NCI-H1092 treated with DMSO at 0.1 percent for 48 hours (cell line): ENCODE measurements at regions not wholly inside any gene's neighbourhood (a gene's known extent, or its start where the extent isn't known, plus 50 kb on each side); places are given as distances from the start of the nearest gene placed in this dataset.

Experiments
- DNase-seq: peaks from one replicate; lab custom pipeline; 2025; lab: John Stamatoyannopoulos, UW

DNA sequence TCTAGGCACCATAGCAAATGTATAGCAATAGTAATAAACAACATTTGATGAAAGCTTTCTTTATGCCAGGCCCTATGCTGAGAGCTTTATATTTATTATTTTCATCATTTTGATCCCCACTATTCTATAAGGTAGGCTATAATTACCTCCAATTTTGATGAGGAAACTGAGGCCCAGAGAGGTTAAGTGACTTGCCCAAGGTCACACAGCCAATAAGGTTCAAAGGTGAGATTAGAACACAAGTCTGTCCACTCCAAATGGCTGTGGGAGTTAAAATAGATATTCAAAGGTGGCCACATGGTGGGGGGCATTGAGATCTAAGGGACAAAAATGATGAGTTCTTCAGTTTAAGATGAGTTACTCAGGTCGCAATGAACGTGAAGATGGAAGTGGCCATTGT lies 269.9 kb downstream of the BMP7 start:
- DNase-seq = no peak

DNA sequence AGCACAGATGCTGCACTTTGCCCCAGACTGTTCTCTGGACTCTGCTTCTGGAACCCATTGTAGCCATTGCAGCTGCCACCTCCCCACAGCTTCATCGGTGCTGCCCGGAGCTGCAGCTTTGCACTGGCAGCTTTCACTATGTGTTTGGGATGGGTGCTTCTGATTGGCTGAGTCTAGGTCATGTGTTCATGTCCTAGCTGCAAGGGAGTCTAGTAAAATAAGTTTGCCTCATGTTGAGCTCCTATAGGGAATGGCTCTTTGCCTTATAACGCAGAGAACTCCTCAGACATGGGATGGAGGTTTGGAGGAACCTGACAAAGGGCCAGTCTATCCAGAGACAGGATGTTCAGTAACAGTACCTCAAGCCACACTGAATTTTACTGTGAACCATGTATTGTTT lies 268.0 kb downstream of the BMP7 start:
- no peak for DNase-seq

DNA sequence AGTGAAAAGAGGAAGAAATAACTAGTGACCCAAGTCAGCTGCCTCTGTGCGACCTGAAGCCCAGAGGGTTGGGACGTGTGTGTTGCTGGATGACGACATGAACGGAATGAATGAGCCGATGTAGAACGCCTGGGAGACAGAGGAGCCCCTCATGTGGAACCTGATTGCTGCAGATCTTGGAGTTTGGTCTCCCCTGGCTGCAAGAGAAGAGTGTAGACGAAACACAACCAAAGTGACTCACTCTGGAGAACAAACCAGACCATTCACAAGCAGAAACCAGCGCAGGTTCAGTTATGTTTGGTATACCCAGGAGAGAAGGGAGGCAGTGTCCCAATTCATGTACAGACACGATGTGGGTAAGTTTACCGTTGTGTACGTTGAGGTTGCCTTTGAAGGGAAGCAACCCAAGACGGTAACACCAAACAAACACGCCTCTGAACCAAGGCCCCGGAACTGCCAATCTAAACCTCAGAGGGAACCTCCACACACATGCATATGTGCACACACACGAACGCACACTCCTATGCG lies 265.9 kb downstream of the BMP7 start:
- no peak for DNase-seq

DNA sequence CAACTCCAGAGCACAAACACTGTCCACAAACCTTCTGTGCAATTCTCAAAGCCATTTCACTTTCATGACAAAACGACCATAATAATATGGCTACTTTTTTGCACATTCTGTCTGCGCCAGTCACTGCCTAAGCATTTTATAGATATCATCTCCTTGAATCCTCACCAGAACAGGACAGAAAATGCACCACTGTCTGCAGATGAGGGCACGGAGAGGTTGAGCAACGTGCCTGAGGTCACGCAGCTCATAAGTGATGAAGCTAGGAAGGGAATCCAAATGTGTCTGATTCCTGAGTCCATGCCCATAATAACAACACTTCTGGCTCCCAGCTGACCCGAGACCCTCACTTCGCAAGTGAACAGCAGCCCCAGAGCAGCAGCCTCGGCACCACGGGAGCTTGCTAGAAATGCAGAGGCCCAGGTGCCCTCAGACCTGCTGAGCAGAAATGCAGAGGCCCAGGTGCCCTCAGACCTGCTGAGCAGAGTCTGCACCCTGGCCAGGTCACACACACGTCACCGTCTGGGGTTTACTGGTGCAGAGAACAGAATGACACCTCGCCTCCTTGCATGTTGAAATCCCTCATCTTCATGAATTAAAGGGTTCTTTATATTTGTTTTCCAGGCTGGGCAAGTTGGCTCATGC lies 265.2 kb downstream of the BMP7 start:
- DNase-seq = no peak

DNA sequence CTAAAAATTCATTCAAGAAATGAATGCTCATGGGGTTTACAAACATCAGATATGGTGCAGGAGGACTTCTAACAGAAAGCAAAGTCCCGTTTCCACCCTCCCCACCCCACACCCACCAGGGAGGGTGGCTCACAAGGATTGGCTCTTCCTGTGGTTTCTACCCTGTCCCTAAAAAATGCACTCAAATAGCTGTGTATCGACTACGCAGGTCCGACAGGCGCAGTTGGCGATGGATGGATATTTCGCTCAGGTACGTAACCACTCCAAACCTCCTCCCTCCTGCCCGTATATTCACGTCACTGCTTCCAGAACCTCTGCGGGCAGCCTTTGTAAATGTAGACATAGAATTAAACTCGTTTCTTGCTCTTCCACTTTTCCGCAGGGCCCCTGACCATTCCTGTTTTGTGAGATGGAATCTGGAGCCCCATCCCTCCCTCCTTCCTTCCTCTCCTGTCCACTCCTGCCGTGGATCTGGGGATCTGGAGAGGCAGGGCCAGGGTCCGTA lies 264.3 kb downstream of the BMP7 start:
- DNase-seq = no peak

DNA sequence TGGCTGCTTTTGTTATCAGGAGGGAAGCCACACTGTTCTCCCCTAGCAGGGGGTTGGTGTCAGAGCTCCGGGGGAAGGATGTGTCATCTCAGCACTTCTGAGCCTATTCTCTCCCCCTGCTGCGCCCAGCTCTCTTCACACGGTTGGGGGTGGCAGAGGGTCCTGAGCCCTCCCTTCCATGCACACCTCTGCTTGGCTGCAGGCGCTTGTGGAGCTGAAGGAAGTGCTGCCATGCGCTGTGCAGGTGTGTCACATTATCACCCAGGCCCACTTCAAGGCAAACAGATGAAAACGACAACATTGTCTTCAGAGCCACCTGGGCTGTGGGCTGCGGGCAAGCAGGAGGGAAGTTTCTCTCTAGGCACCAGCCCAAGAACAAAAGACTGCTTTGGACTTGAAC lies 263.4 kb downstream of the BMP7 start:
- no peak for DNase-seq

DNA sequence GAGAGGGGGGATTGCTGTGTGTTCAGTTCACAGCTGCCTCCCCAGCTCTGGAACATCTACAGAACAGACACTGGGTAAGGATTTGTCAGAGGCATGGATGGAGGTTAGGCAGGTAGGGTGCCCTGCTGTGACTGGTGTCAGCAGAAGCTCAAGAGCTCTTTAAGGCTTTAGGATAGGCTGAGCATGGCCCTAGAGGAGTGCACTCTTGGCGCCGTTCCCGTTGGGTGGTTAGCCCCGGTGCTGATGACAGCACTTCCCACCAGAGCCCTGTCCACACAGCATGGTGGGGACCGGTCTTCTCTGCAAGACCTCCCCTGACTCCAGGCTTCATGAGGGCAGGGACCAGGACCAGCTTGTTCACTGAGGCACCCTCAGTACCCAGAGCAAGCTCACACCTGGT lies 262.0 kb downstream of the BMP7 start:
- no peak for DNase-seq

DNA sequence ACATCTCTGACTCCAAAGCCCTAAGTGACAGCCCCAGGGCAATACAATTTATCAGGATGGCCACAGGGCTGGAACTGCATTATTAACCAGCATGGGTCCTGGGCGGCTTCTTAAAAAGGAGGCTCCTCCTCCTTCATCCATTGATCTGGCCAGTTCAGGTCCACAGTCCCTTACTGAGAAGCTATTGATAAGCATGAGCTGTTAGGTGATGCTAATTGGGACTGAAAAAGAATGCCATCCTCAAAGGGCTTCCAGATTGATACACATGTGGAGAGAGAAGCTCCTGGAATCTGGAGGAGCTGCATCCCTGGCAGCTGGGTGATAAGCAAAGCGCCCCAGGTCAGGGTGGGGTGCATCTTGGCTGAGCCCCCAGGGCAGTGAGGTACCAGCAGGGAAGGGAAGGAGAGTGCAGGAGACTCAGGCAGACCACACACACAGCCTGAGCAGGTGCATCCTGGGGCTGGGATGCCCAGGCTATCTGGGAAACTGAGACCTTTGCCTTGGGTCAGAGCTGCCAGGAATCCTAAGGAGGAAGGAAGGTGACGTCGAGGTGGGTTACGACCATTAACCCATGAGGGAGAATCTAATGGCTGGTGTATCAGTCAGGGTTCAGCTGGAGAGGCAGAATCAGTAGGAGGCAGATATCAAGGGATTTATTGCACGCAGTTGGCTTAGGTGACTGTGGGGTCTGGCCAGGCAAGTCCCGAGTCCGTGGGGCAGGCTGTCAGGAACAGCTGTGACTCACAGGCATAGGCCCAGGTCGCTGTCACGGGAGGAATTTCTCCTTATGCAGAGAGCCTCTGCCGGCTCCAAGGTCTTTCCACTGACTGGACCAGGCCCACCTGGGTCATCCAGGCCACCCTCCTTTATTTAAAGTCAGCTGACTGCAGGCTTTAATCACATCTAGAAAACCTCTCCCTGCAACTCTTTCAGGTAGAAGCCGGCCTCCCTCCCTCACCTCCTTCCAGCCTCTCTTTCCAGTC lies 261.2 kb downstream of the BMP7 start:
- no peak for DNase-seq

DNA sequence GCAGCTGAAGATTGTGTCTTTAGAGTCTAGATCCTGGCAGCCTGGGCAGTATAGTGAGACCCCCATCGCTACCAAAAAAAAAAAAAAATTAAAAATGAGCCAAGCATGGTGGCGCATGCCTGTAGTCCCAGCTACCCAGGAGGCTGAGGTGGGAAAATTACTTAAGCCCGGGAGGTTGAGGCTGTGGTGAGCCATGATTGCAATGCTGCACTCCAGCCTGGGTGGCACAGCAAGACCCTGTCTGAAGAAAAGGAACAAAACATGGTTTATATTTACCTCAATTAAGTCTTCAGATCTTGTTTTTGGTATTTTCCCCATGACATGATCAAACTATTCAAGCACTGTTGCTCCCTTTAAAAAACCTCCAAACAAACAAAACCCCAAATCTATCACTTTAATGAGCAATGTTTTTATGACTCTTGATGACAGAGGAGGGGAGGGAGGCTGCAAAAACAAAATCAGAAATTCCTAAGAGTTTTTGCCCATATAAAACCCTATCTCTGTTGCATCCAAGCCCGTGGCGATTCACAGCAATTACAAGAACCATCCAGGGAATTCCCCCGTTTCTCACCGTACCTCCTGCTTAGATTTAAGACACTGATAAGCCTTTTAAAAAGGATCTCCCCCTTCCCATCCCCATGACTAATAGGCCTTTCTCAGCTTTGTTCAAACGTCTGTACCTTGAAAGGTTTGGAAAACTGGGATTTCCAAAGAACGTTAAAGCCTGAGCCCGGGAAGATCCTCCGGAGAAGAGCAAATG lies 259.9 kb downstream of the BMP7 start:
- DNase-seq = no peak

DNA sequence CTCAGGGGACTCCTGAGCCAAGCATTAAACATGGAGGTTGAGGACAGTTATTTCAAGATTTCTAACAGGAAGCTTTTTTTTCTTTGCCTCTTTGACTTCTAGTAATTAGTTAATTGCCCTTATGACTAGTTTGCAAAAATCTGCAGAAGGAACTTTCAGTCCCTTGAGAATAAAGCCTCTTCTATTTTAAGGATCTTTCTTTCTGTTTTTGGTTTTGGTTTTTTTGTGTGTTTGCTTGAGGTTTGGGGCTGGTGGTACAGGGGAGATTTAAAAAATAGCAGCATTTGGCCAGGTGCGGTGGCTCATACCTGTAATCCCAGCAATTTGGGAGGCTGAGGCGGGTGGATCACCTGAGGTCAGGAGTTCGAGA lies 259.3 kb downstream of the BMP7 start:
- DNase-seq = no peak

DNA sequence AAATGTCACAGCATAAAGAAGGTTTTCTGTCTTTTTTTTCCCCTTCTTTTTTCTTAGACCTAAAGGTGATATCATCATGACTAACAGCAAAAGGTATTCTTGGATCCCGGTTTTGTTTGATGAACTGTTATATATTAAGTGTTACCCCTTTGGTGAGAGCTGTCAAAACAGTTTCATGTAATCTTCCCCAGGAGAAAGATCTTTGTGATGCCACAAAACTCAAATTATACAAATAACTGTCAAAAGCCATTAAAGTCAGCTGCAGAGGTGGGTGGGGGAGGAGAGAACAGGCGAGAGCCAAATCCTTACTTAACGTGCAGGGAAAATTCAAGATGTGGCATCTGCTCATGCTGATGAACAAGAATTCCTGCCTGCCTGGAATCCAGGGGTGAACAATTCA lies 258.2 kb downstream of the BMP7 start:
- no peak for DNase-seq

DNA sequence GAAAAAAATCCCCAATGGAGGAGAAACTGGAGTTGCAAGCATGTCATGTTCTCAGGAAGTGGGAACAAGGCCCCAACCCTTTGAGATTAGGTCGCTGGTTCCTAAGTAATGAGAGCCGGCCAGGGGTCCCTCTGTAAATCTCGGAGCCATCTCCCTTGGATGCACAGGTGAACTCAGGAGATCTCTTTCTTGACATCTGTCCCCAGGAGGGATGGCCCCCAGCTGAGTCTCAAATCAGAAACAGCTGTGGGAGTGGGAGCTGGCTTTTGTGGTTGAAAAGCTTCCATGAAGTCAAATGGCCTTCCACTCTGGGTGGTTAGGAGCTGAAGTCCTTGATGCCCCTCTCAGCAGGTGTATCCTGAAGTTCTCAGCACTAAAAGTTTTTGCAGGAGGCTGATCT lies 257.1 kb downstream of the BMP7 start:
- no peak for DNase-seq

DNA sequence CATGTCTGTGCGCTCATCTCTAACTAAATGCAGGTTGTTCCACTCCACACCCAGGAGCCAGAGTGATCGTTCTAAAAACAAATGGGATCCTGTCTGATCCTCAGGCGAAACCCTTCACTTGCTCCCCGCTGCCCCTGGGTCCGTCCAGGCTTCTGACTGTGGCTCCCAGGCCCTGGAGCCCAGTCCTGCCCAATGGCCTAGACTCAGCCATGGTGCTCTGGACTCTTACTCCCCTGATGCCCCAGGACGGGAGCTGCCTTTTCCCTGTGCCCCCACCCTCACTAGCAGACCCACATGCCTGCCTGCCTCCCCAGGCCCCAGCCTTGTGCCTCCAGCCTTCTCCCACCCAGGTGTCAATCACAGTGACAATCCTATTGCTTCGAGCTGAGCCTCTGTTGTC lies 256.7 kb downstream of the BMP7 start:
- DNase-seq = no peak

DNA sequence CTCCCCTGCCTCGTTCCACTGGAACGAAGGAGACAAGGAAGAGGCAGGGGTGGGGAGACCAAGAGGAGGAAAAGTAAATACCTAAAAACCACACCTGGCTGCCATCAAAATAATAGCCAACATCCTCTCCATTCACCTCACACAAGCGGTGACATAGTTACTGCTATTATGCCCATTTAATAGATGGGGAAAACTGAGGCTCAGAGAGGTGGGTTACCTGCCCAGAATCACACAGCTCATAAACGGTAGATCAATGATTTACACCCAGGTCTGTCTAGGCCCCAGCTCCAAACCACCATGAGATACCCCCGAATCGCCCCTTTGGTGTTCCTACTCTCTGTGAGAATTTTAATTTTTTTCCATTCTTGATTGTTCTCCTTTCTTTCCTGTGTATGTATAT lies 253.8 kb downstream of the BMP7 start:
- no peak for DNase-seq

DNA sequence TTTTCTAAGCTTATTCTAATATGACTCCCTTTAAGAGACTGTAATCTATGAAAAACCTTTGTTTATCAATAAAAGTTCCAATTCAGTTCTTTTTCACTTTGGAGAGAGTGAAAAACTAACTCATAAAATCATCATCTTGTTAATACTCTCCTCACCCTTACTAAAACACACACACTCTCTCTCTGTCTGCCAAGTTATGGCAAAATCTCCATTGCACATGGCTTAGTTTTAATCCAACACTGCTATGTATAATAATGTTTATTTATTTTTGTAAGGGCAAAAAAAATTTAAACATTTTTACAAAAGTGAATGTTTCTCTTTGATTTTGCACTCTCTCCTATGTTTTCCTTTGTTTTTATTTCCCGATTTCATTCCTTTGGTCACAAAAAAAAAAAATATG lies 253.2 kb downstream of the BMP7 start:
- no peak for DNase-seq

DNA sequence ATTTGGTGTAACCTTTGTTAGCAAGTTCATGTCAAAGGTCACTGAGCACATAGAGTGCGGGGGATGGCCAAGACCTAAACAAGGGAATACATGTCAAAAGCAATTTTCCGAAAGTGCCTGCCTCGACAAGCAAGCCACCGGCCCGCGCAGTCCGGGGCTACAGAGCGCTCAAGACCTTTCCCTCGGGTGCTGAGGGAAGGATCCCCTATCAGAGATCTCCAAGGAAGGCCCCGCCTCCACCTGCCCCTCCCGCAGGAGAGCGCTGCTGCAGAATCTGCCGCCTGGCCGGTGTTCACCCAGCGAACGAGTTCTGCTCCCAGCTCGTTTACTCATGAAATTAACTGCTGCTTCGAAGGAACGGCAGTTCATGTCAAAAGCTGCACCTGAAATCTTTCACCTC lies 252.7 kb downstream of the BMP7 start:
- no peak for DNase-seq

DNA sequence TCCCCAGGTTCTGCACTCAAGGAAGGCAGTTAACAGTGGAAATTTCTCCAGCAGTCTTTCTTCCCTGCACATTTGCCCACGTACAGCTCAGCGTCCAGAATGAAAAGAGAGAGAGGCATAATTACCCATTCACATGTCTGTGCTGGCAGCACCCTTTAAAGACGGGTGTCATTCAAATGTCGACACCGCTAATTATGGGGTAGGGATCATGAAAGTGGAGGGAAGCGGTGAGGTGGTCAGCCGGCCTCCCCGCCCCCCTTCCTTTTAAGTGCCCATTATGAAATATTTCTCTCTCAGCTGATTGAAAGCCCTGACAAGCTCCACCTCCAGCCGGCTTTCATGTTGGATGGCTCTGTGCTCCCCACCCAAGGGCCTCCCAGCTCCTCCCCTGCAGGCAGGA lies 246.1 kb downstream of the BMP7 start:
- no peak for DNase-seq

DNA sequence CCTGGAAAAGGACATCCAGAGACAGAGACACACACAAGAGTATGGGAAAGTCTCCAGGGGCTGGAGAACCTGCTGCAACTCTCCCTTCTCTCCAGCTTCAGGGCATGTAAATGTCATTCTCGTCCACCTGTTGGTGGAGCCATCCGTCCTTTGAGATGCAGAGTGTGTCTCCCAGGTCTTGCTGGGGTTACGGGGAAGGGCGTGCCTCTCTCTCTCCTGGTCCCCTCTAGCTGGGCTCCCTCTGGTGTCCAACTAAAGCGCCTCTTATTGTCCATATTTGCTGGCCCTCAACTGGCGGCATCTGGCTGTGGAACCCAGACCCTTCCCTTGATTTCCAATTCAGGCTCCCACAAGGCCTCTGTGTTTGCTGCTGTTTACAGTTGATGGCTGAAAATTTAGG lies 244.1 kb downstream of the BMP7 start:
- DNase-seq = no peak

DNA sequence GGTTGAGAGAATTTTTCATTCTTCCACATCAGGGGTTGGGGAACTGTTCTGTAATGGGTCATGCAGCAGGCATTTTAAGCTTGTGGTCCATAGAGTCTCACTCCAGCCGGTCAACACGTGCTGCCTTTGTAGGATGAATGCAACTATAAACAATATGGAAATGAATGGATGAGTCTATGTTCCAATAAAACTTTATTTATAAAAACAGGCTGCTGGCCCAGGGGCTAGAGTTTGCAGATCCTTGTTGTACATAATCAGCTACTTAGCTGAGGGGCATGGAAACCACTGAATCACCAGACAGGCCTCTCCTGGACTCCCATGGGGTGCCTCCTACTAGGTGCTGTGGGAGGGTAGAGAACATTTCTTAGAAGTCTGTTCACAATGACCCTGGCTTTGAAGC lies 243.4 kb downstream of the BMP7 start:
- DNase-seq = no peak

DNA sequence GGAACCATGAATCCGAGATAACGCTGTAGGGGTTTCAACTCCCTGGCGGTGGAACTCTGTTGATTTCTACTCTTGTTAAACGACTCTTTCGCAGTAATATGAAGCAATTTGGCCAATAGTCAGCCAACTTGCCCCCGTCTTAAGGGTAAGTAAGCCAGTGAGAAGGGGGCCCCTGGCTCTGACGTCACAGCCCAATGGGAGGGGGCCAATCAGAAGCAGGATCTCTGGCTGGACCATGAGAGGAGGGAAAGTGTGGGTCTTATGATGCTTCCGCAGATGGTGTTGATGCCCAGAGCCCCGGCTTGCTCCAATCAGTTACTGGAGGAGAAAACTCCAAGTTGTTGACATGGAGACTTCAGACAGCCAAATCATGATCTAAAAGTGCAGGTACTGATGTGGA lies 242.4 kb downstream of the BMP7 start:
- no peak for DNase-seq

DNA sequence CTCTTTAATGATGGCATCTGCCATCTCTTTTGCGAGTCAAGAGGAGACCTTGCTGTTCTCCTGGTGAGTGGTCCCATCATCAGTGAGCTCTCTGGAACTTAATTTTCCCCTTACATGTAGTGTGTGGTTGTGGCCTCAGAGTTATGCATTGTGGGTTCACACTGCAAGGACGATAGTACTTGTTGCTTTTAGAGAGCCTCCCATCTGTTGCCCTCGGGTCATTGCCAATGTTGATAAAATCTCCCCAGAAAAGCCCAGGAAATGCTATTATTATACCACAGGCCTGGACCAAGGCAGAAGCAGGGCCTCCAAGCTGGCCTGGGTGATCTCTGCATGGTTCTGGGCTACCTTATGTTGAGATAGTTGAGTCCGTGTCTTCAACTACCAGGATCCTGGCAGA lies 241.6 kb downstream of the BMP7 start:
- no peak for DNase-seq

DNA sequence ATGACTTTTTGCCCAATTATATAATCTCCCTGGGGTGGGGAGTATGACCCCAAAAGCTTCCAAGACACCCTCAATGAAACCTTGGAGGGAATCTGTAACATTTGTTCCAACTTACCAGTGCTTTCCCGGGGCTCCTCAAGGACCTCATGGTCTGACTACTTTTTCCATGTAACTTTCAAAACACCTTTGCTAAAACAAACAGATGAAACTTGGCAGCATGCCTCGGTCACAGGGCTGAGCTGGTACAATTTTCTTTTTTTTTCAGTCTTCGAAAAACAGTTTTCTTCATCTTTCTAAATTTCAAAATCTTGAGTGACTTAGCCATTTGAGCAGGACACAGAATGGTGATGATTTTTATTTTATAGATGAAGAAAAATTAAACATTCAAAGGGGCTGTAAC lies 241.2 kb downstream of the BMP7 start:
- no peak for DNase-seq
